Psoas muscle (tissue), 7 donors: ENCODE measurements at regions not wholly inside any gene's neighbourhood (a gene's known extent, or its start where the extent isn't known, plus 50 kb on each side); places are given as distances from the start of the nearest gene placed in this dataset.
A peak's percentile ranks its signal among the peaks of the same experiment; 100 is the strongest.

ENCODE experiments used
- ATAC-seq, 4 donors: fragments of 200-7000 bp; cut with Tn5 transposase; one replicate each; pipeline ENCODE4 v1.9.1; 2020; ENCODE audit warnings: moderate library complexity in 3 of 4, mild to moderate bottlenecking in 2 of 4
- DNase-seq, 2 donors: peaks; one replicate each; pipeline ENCODE4 v3.0.0-alpha.2; 2020
- H3K27ac ChIP-seq: fragments of 200-600 bp; one replicate; pipeline ENCODE4 v1.8.0; 2022
- H3K27me3 ChIP-seq, 3 donors: fragments of 200-600 bp in 1 of 3; one replicate each; pipeline versions ENCODE4 v1.6.1 to v1.8.0; 2013 to 2022; ENCODE audit warnings: low read length in 2 of 3, mild to moderate bottlenecking in 2 of 3, moderate library complexity in 1 of 3; ENCODE audit not compliant: insufficient read depth in 3 of 3
- H3K36me3 ChIP-seq, 2 donors: fragments of 200-600 bp in 1 of 2; one replicate each; pipeline versions ENCODE4 v1.6.1 to v1.8.0; 2013 to 2022; ENCODE audit warnings: low read depth in 1 of 2, mild to moderate bottlenecking in 1 of 2, moderate library complexity in 1 of 2; ENCODE audit not compliant: insufficient read depth in 1 of 2
- H3K4me1 ChIP-seq: fragments of 200-600 bp; one replicate; pipeline ENCODE4 v1.8.0; 2022
- H3K4me3 ChIP-seq: fragments of 200-600 bp; one replicate; pipeline ENCODE4 v1.8.0; 2022; ENCODE audit warnings: mild to moderate bottlenecking
- H3K9me3 ChIP-seq: fragments of 200-600 bp; one replicate; pipeline ENCODE4 v1.8.0; 2022
- WGBS, 3 donors: extraction: QIAGEN DNeasy Blood & Tissue Kit; methylation state at CpG; one replicate each; pipeline versions ENCODE4 v1.1.6 to v1.1.7; 2013; 5-methylcytosine and 5-hydroxymethylcytosine counted together
- intact Hi-C, 2 donors: fragments of 100-400 bp; cut with DNase I; formaldehyde crosslinking; loops; one replicate each; pipeline versions ENCODE4 v1.11.0 to v1.14.2; 2022
- TF ChIP-seq, protein P1 (sequence below): fragments of 200-600 bp; IDR thresholded peaks from one replicate; pipeline ENCODE4 v1.8.0; 2022; ENCODE audit warnings: antibody characterized with exemption
- donor health status: healthy with polysubstance abuse.
- donor health status: DM: no; HTN: no; CAD: no; lungs with moderate emphysema.
- donor health status: Bipolar disorder and iron deficiency.
- donor health status: healthy.
- donor health status: DM: yes; HTN: yes; CAD: no.
- donor health status: DM: no; HTN: no; CAD: no.
- donor health status: DM: yes; HTN: yes; CAD: no.

DNA sequence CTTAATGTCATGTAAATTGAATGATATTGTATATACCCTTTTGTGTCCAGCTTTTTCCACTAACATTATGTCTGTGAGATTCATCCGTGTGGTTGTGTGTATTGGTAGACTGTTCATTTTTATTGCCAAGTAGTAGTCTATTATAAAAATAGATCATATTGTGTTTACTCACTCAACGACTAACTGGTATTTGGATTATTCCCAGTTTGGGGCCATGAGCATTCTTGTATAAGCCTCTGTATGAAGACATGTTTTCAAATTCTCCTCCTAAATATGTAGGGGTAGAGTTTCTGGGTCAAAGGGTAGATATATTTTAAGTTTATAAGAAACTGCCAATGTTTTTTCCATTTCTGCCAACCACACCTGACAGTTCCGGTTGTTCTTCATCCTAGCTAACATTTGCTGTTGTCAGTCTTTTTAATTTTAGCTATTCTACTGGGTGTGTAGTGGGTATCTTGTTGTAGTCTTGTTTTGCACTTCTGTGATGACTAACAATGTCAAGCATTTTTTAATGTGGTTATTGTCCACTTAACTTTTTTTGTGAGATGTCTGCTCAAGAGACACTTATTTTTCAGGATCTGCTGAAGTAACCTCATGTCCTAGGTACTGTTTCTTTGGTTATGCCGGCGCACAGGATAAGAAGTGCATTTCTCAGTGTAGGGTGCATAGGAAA lies 93.2 kb downstream of the DACT1 start:
- 14 to 38% (median 19%) methylated on average over 5 of the region's 5 CpGs for WGBS, 3 donors
- TF ChIP-seq, protein P1, sequence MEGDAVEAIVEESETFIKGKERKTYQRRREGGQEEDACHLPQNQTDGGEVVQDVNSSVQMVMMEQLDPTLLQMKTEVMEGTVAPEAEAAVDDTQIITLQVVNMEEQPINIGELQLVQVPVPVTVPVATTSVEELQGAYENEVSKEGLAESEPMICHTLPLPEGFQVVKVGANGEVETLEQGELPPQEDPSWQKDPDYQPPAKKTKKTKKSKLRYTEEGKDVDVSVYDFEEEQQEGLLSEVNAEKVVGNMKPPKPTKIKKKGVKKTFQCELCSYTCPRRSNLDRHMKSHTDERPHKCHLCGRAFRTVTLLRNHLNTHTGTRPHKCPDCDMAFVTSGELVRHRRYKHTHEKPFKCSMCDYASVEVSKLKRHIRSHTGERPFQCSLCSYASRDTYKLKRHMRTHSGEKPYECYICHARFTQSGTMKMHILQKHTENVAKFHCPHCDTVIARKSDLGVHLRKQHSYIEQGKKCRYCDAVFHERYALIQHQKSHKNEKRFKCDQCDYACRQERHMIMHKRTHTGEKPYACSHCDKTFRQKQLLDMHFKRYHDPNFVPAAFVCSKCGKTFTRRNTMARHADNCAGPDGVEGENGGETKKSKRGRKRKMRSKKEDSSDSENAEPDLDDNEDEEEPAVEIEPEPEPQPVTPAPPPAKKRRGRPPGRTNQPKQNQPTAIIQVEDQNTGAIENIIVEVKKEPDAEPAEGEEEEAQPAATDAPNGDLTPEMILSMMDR = no peak
- H3K27me3 ChIP-seq = no peaks in the 10 kb centered on the region
- intact Hi-C loops = loop anchor here in 1 of 2 donors (5.0 kb wide), 1 partner anchor 89 kb away; no protein-coding TSS in a partner anchor
- no peak overlapping the region for H3K4me3 ChIP-seq
- ATAC-seq = peak; percentile 50 to 87 (median 76)
- peak overlapping the region; percentile 54 for H3K27ac ChIP-seq
- no peaks in the 10 kb centered on the region for H3K9me3 ChIP-seq
- no peak for DNase-seq
- peaks cover 24% of the 10 kb centered on the region for H3K4me1 ChIP-seq
- no peaks in the 10 kb centered on the region for H3K36me3 ChIP-seq

DNA sequence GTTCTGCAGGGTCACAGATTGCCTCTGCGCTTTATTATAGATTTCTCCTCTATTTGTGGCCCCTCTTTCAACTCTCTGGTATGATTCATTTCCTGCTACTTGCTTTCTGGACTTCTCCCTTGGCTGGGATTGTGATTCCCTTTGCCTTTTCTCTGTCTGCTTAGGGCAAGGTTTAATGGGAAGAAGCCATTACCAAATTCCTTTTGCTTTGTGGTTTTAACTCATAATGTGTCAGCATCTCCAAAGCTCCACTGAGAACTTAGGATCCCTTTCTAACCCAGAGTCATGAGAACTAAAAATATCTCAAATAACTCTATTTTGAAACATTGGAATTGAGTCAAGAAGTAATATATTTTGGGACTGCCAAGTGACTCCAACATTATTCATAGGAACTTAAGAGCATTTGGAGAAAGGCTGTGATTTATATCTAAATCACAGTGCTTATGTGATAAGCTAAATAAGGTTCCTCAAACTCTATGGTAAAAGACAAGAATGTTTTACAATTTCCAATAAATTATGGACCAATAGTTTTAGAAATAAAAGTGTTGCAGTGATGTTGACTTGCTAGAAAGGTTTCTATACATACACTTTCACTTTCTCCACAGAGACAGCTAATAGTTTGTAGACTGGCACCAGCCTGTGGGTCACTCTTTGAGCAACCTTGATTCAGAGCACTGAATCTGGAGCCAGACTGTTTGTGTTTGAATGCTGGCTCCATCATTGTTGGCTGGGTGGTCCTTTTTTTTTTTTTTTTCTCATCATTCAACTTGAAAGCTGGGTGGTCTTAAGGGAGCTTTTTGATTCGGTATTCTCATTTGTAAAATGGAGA lies 93.9 kb downstream of the DACT1 start:
- TF ChIP-seq, protein P1 = no peak
- intact Hi-C loops = loop anchor here in 1 of 2 donors (5.0 kb wide), 1 partner anchor 89 kb away; no protein-coding TSS in a partner anchor
- no peak overlapping the region for H3K4me3 ChIP-seq
- H3K4me1 ChIP-seq = peaks cover 24% of the 10 kb centered on the region
- ATAC-seq (peak; percentile 67 to 80 (median 74)), DNase-seq (no peak)
- no peaks in the 10 kb centered on the region for H3K9me3 ChIP-seq
- no peaks in the 10 kb centered on the region for H3K36me3 ChIP-seq
- WGBS, 3 donors = 53 to 68% (median 66%) methylated on average over 2 of the region's 2 CpGs
- H3K27me3 ChIP-seq = no peaks in the 10 kb centered on the region
- H3K27ac ChIP-seq = peak overlapping the region; percentile 54

DNA sequence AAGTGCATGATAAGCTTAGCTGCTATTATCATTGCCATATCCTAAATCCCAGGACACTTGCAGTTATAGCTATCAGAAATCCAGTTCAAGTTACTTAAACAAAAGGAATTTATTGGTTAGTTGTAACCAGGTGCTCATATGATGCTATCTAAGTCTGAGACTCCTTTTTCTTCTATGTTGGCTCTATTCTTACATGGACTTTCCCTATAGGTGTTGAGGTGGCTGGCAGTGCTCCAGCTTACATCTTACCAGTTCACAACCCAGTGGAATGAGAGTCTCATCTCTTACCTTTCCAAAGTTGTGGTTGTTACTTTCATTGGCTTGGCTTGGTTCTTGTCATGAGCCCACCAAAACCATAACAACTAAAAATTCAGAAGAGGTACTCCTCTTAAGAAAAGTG lies 94.6 kb downstream of the DACT1 start:
- Histone ChIP-seq H3K4me3 (no peak overlapping the region), H3K4me1 (peaks cover 24% of the 10 kb centered on the region), H3K27ac (no peak overlapping the region), H3K9me3 (no peaks in the 10 kb centered on the region), H3K27me3 (no peaks in the 10 kb centered on the region), H3K36me3 (no peaks in the 10 kb centered on the region)
- DNase-seq (no peak), ATAC-seq (no peak)
- TF ChIP-seq, protein P1 = no peak
- intact Hi-C loops = loop anchor here in 1 of 2 donors (5.0 kb wide), 1 partner anchor 90 kb away; no protein-coding TSS in a partner anchor

DNA sequence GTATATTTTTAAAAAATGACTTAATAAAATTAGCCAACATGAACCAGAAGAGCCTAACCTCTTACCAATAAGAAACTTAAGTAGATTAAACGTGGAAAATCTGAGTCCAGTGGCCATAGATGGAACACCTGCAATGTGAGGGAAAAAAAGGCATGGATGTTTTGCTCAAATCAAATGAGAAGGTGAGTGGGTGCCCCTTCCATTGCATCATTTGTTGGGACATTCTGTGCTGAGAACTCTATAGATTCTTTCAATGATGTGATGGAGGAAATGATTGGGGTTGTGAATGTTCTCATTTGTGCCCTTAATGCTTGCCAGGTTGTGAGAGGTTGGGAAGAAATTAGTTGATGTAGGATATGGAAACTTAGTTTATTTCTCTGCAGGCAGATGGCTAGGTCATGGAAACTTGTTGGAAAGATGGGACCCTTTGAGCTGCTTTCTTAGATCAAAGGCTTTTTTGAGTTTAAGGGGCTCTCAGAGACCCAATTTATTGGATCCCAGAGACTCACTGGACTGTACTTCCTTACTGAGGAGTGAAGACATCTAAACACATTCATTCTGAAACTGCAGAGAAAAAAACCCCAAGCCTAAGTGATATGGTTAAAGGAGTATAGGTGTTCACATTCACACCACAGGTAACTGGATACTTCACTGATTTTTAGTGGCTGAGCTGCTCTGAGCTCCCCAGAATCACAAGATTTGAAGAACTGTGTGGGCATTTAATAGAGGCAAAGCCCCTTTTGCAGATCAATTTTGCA lies 95.9 kb downstream of the DACT1 start:
- Histone ChIP-seq H3K4me1 (peaks cover 24% of the 10 kb centered on the region), H3K36me3 (no peaks in the 10 kb centered on the region), H3K27me3 (no peaks in the 10 kb centered on the region), H3K9me3 (no peaks in the 10 kb centered on the region), H3K27ac (no peak overlapping the region), H3K4me3 (no peak overlapping the region)
- intact Hi-C loops = loop anchor here in 1 of 2 donors (5.0 kb wide), 1 partner anchor 91 kb away; no protein-coding TSS in a partner anchor
- WGBS, 3 donors = 71 to 79% (median 73%) methylated on average over 1 of the region's 1 CpG
- DNase-seq = no peak
- TF ChIP-seq, protein P1 = no peak
- ATAC-seq = no peak
